SK-N-SH (cell line): ENCODE measurements at regions not wholly inside any gene's neighbourhood (a gene's known extent, or its start where the extent isn't known, plus 50 kb on each side); places are given as distances from the start of the nearest gene placed in this dataset.
A peak's percentile ranks its signal among the peaks of the same experiment; 100 is the strongest.

Source experiments
- CTCF ChIA-PET: fragments of 300-600, 350-600 bp; formaldehyde crosslinking; extraction: SDS; loops from one replicate; lab custom pipeline; 2021; lab: Yijun Ruan, JAX
- POLR2A ChIA-PET: fragments of 350-600 bp; sonication (Branson Sonifier 250); formaldehyde crosslinking; extraction: SDS; loops from one replicate; lab custom pipeline; 2020; ENCODE audit warnings: antibody characterized with exemption, inconsistent platforms; lab: Yijun Ruan, JAX
- DNase-seq: peaks from one replicate; pipeline ENCODE4 v3.0.0; 2012
- H2AFZ ChIP-seq: fragments of 200-600 bp; sonication (generic); 2 replicates; pipeline ENCODE4 v1.8.1; 2016; ENCODE audit warnings: antibody characterized with exemption, mild to moderate bottlenecking, low read depth
- H3F3A ChIP-seq: fragments of 200-600 bp; sonication (generic); replicated peaks from 2 replicates; pipeline ENCODE3; 2016; ENCODE audit warnings: antibody characterized with exemption, mild to moderate bottlenecking; ENCODE audit not compliant: insufficient read depth
- H3K27ac ChIP-seq, 2 experiments: fragments of 200-500 bp in 1 of 2; fragments of 200-600 bp in 1 of 2; sonication (Bioruptor generic) in 1 of 2; sonication (generic), shearing (Covaris generic) in 1 of 2; 2 replicates each; pipeline versions ENCODE4 v1.5.1 to v1.6.1; 2014 to 2016; ENCODE audit warnings: low read depth in 2 of 2, inconsistent platforms in 1 of 2, low read length in 1 of 2, mild to moderate bottlenecking in 1 of 2, mixed read lengths in 1 of 2
- H3K27me3 ChIP-seq: fragments of 200-600 bp; sonication (generic), shearing (Covaris generic); 2 replicates; pipeline ENCODE4 v1.6.1; 2016; ENCODE audit warnings: mixed run types; ENCODE audit not compliant: insufficient read depth
- H3K36me3 ChIP-seq, 2 experiments: fragments of 200-500 bp in 1 of 2; fragments of 200-600 bp in 1 of 2; sonication (Bioruptor generic) in 1 of 2; sonication (generic) in 1 of 2; replicated peaks in 1 of 2; 2 replicates each; pipeline versions ENCODE3 to v1.5.1; 2014 to 2016; ENCODE audit warnings: low read length in 1 of 2, mild to moderate bottlenecking in 1 of 2; ENCODE audit not compliant: insufficient read depth in 2 of 2, control insufficient read depth in 1 of 2
- H3K4me1 ChIP-seq, 2 experiments: fragments of 200-500 bp in 1 of 2; fragments of 200-600 bp in 1 of 2; sonication (Bioruptor generic) in 1 of 2; sonication (generic), shearing (Covaris generic) in 1 of 2; 2 replicates each; pipeline versions ENCODE4 v1.5.1 to v1.6.1; 2014 to 2016; ENCODE audit warnings: low read depth in 1 of 2, low read length in 1 of 2, mixed run types in 1 of 2; ENCODE audit not compliant: insufficient read depth in 2 of 2, control insufficient read depth in 1 of 2
- H3K4me2 ChIP-seq: fragments of 200-600 bp; sonication (generic), shearing (Covaris generic); 2 replicates; pipeline ENCODE4 v1.6.1; 2017; ENCODE audit warnings: mixed run types
- H3K4me3 ChIP-seq, 2 experiments: fragments of 200-500 bp in 1 of 2; fragments of 200-600 bp in 1 of 2; sonication (Bioruptor generic) in 1 of 2; sonication (generic), shearing (Covaris generic) in 1 of 2; 2 replicates each; pipeline versions ENCODE4 v1.5.1 to v1.8.1; 2014 to 2016; ENCODE audit warnings: low read depth in 2 of 2, inconsistent platforms in 1 of 2, low read length in 1 of 2, mild to moderate bottlenecking in 1 of 2, mixed read lengths in 1 of 2, moderate library complexity in 1 of 2
- H3K79me2 ChIP-seq: fragments of 200-600 bp; sonication (generic); 2 replicates; pipeline ENCODE4 v1.8.1; 2017; ENCODE audit warnings: mild to moderate bottlenecking; ENCODE audit not compliant: insufficient read depth
- H3K9ac ChIP-seq: fragments of 200-600 bp; sonication (generic); 2 replicates; pipeline ENCODE4 v1.6.1; 2017; ENCODE audit warnings: mixed run types
- H3K9me2 ChIP-seq: fragments of 200-600 bp; sonication (generic); 2 replicates; pipeline ENCODE4 v1.6.1; 2017; ENCODE audit warnings: mixed run types
- H3K9me3 ChIP-seq: fragments of 200-600 bp; sonication (generic); 2 replicates; pipeline ENCODE4 v1.6.1; 2017; ENCODE audit warnings: mixed run types, mild to moderate bottlenecking, moderate library complexity
- H4K20me1 ChIP-seq: fragments of 200-600 bp; sonication (generic); 2 replicates; pipeline ENCODE4 v1.6.1; 2017; ENCODE audit warnings: mild to moderate bottlenecking, mixed run types; ENCODE audit not compliant: insufficient read depth
- CHD2 ChIP-seq: fragments of 150-350 bp; IDR thresholded peaks from 2 replicates; pipeline ENCODE4 v1.6.1; 2018; ENCODE audit warnings: low read length; ENCODE audit not compliant: partially characterized antibody
- EZH2phosphoT487 ChIP-seq: fragments of 200-600 bp; sonication (generic); IDR thresholded peaks from 2 replicates; pipeline ENCODE4 v1.6.1; 2017; ENCODE audit warnings: low read depth, mixed run types, mild to moderate bottlenecking, antibody characterized with exemption, moderate library complexity, borderline replicate concordance
- FOXM1 ChIP-seq: IDR thresholded peaks from 2 replicates; pipeline ENCODE4 v1.4.0; 2012; ENCODE audit warnings: low read depth, mild to moderate bottlenecking
- GATA2 ChIP-seq: sonication (generic); formaldehyde crosslinking; IDR thresholded peaks from 2 replicates; pipeline ENCODE4 v1.5.0; 2020; ENCODE audit warnings: mild to moderate bottlenecking, missing genetic modification reagents
- JUND ChIP-seq: IDR thresholded peaks from 2 replicates; pipeline ENCODE4 v1.4.0; 2012
- MEF2A ChIP-seq: IDR thresholded peaks from 2 replicates; pipeline ENCODE4 v1.4.0; 2012; ENCODE audit warnings: low read depth, borderline replicate concordance
- MXI1 ChIP-seq: IDR thresholded peaks from 2 replicates; pipeline ENCODE4 v1.6.1; 2012; ENCODE audit warnings: mild to moderate bottlenecking, low read depth, low read length, improper control_type of control experiment
- NFIC ChIP-seq: IDR thresholded peaks from 2 replicates; pipeline ENCODE4 v1.4.0; 2012; ENCODE audit warnings: borderline replicate concordance
- NRF1 ChIP-seq: IDR thresholded peaks from 2 replicates; pipeline ENCODE4 v1.6.1; 2012; ENCODE audit warnings: low read depth, mild to moderate bottlenecking, low read length
- RAD21 ChIP-seq: IDR thresholded peaks from 2 replicates; pipeline ENCODE4 v1.6.1; 2012; ENCODE audit warnings: mild to moderate bottlenecking, low read length
- RCOR1 ChIP-seq: fragments of 150-350 bp; IDR thresholded peaks from 2 replicates; pipeline ENCODE4 v1.6.1; 2017; ENCODE audit warnings: antibody characterized with exemption, low read length
- RXRA ChIP-seq: IDR thresholded peaks from 2 replicates; pipeline ENCODE4 v1.4.0; 2012; ENCODE audit warnings: low read depth, mild to moderate bottlenecking, borderline replicate concordance
- SIN3A ChIP-seq: IDR thresholded peaks from 2 replicates; pipeline ENCODE4 v1.6.1; 2012; ENCODE audit warnings: low read depth, mild to moderate bottlenecking, low read length, moderate library complexity, borderline replicate concordance
- SMC3 ChIP-seq: IDR thresholded peaks from 2 replicates; pipeline ENCODE4 v1.6.1; 2012; ENCODE audit warnings: low read depth, low read length, improper control_type of control experiment
- TAF1 ChIP-seq: IDR thresholded peaks from 2 replicates; pipeline ENCODE4 v1.6.1; 2012; ENCODE audit warnings: low read depth, mild to moderate bottlenecking, low read length, moderate library complexity, borderline replicate concordance
- TCF12 ChIP-seq: IDR thresholded peaks from 2 replicates; pipeline ENCODE4 v1.4.0; 2012
- WGBS: methylation state at CpG from one replicate; pipeline ENCODE4 v1.1.6; 2017; ENCODE audit warnings: low lambda C conversion rate; 5-methylcytosine and 5-hydroxymethylcytosine counted together
- TF ChIP-seq, protein P1 (sequence below): IDR thresholded peaks from 2 replicates; pipeline ENCODE4; 2012
- TF ChIP-seq, protein P2 (sequence below): IDR thresholded peaks from 2 replicates; pipeline ENCODE4 v1.6.1; 2012; ENCODE audit warnings: mild to moderate bottlenecking, low read depth, low read length, moderate library complexity
- TF ChIP-seq, protein P3 (sequence below): fragments of 200-600 bp; sonication (generic); IDR thresholded peaks from 2 replicates; pipeline ENCODE4 v1.6.1; 2017; ENCODE audit warnings: antibody characterized with exemption, mild to moderate bottlenecking, moderate library complexity
- TF ChIP-seq, protein P4 (sequence below): IDR thresholded peaks from 2 replicates; pipeline ENCODE4 v1.4.0; 2012; ENCODE audit warnings: low read depth
- TF ChIP-seq, protein P5 (sequence below): IDR thresholded peaks from 2 replicates; pipeline ENCODE4 v1.4.0; 2012; ENCODE audit warnings: low read depth, borderline replicate concordance

DNA sequence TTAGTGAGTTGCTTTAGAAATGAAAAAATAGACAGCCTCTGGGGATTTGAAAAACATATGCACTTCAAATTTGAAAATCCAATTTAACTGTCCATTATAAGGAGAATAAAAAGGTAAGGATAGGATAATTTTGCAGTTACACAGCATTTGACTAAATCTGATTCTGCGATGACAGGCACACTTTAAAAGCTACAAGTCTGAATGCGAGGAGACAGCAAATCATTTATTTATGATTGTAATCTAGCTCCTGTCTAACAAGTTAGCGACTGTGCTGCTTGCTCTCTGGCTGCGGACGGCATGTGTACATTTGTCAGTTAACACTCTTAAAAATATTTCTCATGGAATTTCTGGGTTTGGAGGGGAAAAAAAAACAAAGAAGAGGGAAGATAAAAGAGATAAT, 514.8 kb downstream of the MN1 start (continued):
- TF ChIP-seq, protein P1, sequence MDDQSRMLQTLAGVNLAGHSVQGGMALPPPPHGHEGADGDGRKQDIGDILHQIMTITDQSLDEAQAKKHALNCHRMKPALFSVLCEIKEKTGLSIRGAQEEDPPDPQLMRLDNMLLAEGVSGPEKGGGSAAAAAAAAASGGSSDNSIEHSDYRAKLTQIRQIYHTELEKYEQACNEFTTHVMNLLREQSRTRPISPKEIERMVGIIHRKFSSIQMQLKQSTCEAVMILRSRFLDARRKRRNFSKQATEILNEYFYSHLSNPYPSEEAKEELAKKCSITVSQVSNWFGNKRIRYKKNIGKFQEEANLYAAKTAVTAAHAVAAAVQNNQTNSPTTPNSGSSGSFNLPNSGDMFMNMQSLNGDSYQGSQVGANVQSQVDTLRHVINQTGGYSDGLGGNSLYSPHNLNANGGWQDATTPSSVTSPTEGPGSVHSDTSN, result 0 out of 2 replicates have a peak, but pooled peaks have one; percentile 12
- TF ChIP-seq RAD21 (peak; percentile 24), FOXM1 (no peak), NFIC (no peak), CHD2 (peak; percentile 49), SMC3 (no peak)

DNA sequence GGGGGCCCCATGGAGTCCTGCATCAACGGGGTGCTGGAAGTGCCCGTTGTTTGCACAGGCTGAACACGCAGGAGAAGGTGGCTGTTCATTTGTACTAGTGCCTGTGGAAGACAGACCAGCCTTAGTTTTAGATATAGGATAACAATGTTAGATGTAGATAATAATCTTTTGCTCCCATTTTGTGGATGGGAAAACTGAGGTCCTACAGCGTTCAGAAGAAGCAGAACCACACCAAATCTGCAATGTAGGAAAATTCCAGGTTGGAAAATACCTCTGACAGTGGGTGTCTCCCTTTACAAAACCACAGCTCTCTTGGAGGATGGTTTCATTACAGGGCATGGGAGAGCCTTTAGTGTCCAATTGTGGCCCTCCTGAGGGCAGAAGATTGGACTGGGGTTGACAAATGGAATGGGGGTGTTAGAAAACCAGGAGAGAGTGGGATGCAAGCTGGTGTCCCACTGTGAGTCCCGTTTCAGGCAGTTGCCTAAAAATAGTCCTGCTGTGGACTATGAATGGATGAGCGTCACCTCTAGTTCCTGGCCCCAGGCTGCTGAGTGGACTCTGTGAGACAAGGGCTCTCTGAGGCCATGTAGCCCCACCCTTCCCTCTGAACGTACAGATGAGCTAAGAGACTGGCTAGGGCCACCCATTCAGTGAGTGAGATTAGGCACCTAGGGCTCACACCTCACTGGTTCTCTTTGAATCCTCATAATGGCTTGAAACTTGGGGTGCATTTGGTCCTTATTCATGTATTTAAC, 508.8 kb downstream of the MN1 start:
- Histone ChIP-seq H3K9ac (no peak overlapping the region), H3K4me2 (no peak overlapping the region), H3K79me2 (no peaks in the 10 kb centered on the region), H3F3A (no peaks in the 10 kb centered on the region), H3K36me3 (no peaks in the 10 kb centered on the region), H3K27me3 (no peaks in the 10 kb centered on the region; the same call in 1 of the 2 replicates), H3K9me3 (no peaks in the 10 kb centered on the region), H3K27ac (no peak overlapping the region), H3K4me1 (peaks cover 2 to 24% of the 10 kb centered on the region in 2 experiments; a peak in 3 of 4 replicates), H4K20me1 (no peaks in the 10 kb centered on the region), H3K9me2 (no peaks in the 10 kb centered on the region), H2AFZ (no peak overlapping the region), H3K4me3 (no peak overlapping the region)
- POLR2A ChIA-PET, result no interaction called here
- no peak for TF ChIP-seq SMC3
- TF ChIP-seq NRF1, result no peak
- no peak for TF ChIP-seq TCF12
- TF ChIP-seq GATA2 (CRISPR knock-in tag), result no peak
- TF ChIP-seq, protein P2, sequence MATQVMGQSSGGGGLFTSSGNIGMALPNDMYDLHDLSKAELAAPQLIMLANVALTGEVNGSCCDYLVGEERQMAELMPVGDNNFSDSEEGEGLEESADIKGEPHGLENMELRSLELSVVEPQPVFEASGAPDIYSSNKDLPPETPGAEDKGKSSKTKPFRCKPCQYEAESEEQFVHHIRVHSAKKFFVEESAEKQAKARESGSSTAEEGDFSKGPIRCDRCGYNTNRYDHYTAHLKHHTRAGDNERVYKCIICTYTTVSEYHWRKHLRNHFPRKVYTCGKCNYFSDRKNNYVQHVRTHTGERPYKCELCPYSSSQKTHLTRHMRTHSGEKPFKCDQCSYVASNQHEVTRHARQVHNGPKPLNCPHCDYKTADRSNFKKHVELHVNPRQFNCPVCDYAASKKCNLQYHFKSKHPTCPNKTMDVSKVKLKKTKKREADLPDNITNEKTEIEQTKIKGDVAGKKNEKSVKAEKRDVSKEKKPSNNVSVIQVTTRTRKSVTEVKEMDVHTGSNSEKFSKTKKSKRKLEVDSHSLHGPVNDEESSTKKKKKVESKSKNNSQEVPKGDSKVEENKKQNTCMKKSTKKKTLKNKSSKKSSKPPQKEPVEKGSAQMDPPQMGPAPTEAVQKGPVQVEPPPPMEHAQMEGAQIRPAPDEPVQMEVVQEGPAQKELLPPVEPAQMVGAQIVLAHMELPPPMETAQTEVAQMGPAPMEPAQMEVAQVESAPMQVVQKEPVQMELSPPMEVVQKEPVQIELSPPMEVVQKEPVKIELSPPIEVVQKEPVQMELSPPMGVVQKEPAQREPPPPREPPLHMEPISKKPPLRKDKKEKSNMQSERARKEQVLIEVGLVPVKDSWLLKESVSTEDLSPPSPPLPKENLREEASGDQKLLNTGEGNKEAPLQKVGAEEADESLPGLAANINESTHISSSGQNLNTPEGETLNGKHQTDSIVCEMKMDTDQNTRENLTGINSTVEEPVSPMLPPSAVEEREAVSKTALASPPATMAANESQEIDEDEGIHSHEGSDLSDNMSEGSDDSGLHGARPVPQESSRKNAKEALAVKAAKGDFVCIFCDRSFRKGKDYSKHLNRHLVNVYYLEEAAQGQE, result no peak
- no peak for TF ChIP-seq SIN3A
- no peak for TF ChIP-seq RXRA
- TF ChIP-seq, protein P1, result no peak
- TF ChIP-seq, protein P3, sequence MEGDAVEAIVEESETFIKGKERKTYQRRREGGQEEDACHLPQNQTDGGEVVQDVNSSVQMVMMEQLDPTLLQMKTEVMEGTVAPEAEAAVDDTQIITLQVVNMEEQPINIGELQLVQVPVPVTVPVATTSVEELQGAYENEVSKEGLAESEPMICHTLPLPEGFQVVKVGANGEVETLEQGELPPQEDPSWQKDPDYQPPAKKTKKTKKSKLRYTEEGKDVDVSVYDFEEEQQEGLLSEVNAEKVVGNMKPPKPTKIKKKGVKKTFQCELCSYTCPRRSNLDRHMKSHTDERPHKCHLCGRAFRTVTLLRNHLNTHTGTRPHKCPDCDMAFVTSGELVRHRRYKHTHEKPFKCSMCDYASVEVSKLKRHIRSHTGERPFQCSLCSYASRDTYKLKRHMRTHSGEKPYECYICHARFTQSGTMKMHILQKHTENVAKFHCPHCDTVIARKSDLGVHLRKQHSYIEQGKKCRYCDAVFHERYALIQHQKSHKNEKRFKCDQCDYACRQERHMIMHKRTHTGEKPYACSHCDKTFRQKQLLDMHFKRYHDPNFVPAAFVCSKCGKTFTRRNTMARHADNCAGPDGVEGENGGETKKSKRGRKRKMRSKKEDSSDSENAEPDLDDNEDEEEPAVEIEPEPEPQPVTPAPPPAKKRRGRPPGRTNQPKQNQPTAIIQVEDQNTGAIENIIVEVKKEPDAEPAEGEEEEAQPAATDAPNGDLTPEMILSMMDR, result no peak
- TF ChIP-seq FOXM1, result no peak
- TF ChIP-seq TAF1, result no peak
- no peak for TF ChIP-seq JUND
- no peak for TF ChIP-seq EZH2phosphoT487
- no peak for TF ChIP-seq MXI1
- no peak for TF ChIP-seq RCOR1
- TF ChIP-seq, protein P4, sequence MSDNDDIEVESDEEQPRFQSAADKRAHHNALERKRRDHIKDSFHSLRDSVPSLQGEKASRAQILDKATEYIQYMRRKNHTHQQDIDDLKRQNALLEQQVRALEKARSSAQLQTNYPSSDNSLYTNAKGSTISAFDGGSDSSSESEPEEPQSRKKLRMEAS, result no peak
- no peak for TF ChIP-seq MEF2A
- no peak for TF ChIP-seq RAD21
- TF ChIP-seq, protein P5, sequence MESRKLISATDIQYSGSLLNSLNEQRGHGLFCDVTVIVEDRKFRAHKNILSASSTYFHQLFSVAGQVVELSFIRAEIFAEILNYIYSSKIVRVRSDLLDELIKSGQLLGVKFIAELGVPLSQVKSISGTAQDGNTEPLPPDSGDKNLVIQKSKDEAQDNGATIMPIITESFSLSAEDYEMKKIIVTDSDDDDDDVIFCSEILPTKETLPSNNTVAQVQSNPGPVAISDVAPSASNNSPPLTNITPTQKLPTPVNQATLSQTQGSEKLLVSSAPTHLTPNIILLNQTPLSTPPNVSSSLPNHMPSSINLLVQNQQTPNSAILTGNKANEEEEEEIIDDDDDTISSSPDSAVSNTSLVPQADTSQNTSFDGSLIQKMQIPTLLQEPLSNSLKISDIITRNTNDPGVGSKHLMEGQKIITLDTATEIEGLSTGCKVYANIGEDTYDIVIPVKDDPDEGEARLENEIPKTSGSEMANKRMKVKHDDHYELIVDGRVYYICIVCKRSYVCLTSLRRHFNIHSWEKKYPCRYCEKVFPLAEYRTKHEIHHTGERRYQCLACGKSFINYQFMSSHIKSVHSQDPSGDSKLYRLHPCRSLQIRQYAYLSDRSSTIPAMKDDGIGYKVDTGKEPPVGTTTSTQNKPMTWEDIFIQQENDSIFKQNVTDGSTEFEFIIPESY, result no peak
- DNase-seq, result no peak
- CTCF ChIA-PET, result interaction anchor here (0.9 kb wide), 1 partner anchor 12 kb away, joined by 3 read pairs; no protein-coding TSS in a partner anchor
- 46% methylated on average over 7 of the region's 7 CpGs for WGBS
